ENCODE measurements at regions not wholly inside any gene's neighbourhood (a gene's known extent, or its start where the extent isn't known, plus 50 kb on each side); places are given as distances from the start of the nearest gene placed in this dataset.

DNA sequence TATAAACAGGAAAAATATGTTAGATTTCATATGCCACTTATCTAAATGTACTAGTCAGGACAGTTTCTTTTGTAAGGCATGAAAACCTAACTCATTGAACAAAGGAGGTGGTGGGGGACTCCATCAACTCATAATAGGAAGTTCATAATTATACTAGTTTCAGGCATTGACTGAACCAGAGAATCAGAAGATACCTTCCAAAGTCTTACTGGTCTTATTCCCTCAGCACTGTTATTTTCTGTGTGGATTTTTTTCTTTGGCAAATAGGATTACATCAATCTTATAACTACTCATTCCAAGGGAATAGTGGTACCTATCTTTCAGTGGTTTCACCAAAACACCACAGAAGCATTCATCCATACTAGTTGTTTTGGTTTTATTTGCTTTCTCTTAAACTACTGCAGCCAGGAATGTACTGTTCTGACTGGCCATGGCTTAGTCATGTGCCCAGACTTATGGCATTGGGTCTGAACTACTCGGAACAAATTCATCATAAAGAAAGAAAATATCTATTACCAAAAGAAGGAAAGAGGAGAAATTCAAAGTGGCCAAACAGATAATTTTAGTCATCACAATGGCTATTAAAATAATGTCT is 273.9 kb downstream of the ARAP2 start:
- FAIRE-seq, result no peak

- no peak for FAIRE-seq
These were observed 271.5 kb downstream of the ARAP2 start for GRCh38 chr4:35972814-35973213.

- FAIRE-seq, result no peak
These were observed 268.5 kb downstream of the ARAP2 start for GRCh38 chr4:35975617-35976355.

- FAIRE-seq, result no peak
These were observed 265.8 kb downstream of the ARAP2 start for GRCh38 chr4:35978551-35978950.

- FAIRE-seq, result no peak
These were observed 262.0 kb downstream of the ARAP2 start for GRCh38 chr4:35982318-35982717.

- FAIRE-seq, result no peak
These were observed 257.8 kb downstream of the ARAP2 start for GRCh38 chr4:35986537-35986936.

- no peak for FAIRE-seq
These were observed 250.7 kb downstream of the ARAP2 start for GRCh38 chr4:35993606-35994005.

GRCh38 chr4:36000941-36001557 is 243.3 kb downstream of the ARAP2 start:
- no peak for FAIRE-seq

DNA sequence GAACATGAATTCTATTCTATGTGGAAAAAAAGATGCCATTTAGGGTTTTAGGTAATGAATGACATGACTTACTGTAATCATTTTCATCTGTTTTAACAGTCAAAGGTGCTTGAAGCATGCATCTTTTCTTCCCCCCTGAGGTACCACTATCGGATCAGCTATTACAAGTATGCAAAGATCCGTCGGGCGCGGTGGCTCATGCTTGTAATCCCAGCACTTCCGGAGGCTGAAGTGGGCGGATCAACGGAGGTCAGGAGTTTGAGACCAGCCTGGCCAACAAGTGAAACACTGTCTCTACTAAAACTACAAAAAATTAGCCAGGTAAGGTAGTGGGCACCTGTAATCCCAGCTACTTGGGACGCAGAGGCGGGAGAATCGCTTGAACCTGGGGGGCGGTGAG is 241.3 kb downstream of the ARAP2 start:
- no peak for FAIRE-seq

- no peak for FAIRE-seq
These were observed 240.0 kb downstream of the ARAP2 start for GRCh38 chr4:36004204-36004851.

- FAIRE-seq, result no peak
These were observed 238.1 kb downstream of the ARAP2 start for GRCh38 chr4:36006226-36006625.

DNA sequence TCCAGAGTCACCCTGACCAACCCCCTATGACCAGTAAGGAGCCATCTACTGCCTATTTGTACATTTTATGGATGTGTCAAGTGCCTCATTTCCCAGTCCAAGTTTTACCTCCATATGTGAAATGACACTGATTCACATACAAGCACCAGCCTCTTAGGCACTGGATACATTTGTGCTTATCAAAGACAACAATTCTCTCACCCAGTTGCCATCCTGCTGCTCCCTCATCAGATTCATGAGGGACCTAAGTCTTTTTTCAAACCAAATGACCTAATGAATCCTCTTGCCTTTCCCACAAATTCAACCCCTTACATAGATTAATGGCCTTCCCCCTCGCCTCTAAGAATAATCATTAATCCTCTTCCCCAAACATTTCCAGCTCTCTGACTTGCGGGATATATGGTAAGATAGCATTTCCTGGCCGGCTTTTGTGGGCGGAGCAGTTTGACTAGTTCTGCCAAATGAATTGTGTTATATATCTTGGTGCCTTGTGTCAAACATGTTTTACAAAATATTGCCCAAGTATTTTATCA is 233.9 kb downstream of the ARAP2 start:
- FAIRE-seq, result no peak

- FAIRE-seq, result no peak
These were observed 232.9 kb downstream of the ARAP2 start for GRCh38 chr4:36011381-36011780.

DNA sequence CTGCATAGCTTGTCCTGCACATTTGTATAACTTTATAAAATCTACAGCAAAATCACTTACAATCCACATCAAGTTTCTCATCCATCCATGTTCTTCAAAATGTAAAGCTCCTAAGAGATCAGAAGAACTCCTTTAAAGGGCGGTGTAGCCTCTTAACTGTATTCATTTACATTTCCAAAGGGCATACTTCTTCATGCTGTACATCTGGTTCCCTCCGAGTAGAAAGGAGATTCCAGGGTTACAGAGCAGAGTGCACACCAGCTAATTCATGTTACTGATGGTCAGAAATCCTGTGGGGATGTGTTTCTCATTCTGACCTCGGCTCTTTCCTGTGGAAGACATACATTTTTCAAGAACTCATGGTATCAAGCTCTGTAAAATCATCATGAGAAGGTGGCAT is 231.8 kb downstream of the ARAP2 start:
- FAIRE-seq, result no peak

GRCh38 chr4:36013206-36013605 is 231.1 kb downstream of the ARAP2 start:
- FAIRE-seq, result no peak

All from endometrium (tissue), 2 donors.